Stomach (tissue), 4 donors: ENCODE measurements at regions not wholly inside any gene's neighbourhood (a gene's known extent, or its start where the extent isn't known, plus 50 kb on each side); places are given as distances from the start of the nearest gene placed in this dataset.

ENCODE experiments used
- CTCF ChIP-seq, 7 experiments: fragments of 450-650 bp in 4 of 7; fragments of 200-600 bp in 3 of 7; sonication (generic) in 3 of 7; IDR thresholded peaks; one replicate each; pipeline ENCODE4 v1.5.1; 2016 to 2019; ENCODE audit warnings: antibody characterized with exemption in 7 of 7, control low read depth in 2 of 7, mild to moderate bottlenecking in 1 of 7
- EP300 ChIP-seq: sonication (generic); formaldehyde crosslinking; IDR thresholded peaks from one replicate; pipeline ENCODE4 v1.6.1; 2017; ENCODE audit warnings: antibody characterized with exemption

- TF ChIP-seq EP300 (no peak), CTCF (IDR thresholded peaks at IDR 0.05) (no peak)
Observed at GRCh38 chr2:224147174-224147573, 108.1 kb upstream of the SERPINE2 start.
